ENCODE measurements at regions not wholly inside any gene's neighbourhood (a gene's known extent, or its start where the extent isn't known, plus 50 kb on each side); places are given as distances from the start of the nearest gene placed in this dataset.

DNA sequence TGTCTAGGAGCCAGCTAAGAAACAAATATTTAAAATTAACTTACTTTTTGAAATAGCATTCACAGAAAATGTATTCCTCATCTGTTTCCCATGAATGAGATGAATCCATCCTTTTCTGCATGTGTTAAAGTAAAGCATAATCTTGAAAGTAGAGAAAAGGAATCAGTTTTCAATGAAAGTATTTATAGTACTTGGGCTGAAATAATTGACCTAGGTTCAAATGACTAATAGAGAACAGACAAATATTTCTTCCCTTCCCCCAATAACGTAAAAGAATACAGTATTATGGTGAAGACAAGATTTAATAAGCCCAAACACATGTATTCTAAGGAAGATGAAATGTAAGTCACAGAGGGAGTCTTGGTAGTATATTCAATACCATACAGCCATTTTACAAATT is 403.5 kb downstream of the ZNF608 start:
- no peak overlapping the region for H3K9ac ChIP-seq (ENCODE audit: low read depth in 1 of 2, low read length in 2 of 2)
- no peaks in the 10 kb centered on the region for H3K9me3 ChIP-seq (ENCODE audit: control insufficient read depth in 2 of 2, low read length in 2 of 2)
- no peak overlapping the region for H3K27ac ChIP-seq (ENCODE audit: low read depth in 2 of 2, low read length in 2 of 2)
- no peaks in the 10 kb centered on the region for H3K4me1 ChIP-seq (ENCODE audit: control insufficient read depth in 2 of 2, insufficient read depth in 2 of 2, low read length in 2 of 2)
- H3K36me3 ChIP-seq (ENCODE audit: control insufficient read depth in 2 of 2, insufficient read depth in 2 of 2, low read length in 2 of 2), result no peaks in the 10 kb centered on the region
- no peaks in the 10 kb centered on the region for H3K27me3 ChIP-seq (ENCODE audit: control insufficient read depth in 2 of 2, insufficient read depth in 2 of 2, low read length in 2 of 2)
- H3K4me3 ChIP-seq (ENCODE audit: low read length in 2 of 2), result no peak overlapping the region

DNA sequence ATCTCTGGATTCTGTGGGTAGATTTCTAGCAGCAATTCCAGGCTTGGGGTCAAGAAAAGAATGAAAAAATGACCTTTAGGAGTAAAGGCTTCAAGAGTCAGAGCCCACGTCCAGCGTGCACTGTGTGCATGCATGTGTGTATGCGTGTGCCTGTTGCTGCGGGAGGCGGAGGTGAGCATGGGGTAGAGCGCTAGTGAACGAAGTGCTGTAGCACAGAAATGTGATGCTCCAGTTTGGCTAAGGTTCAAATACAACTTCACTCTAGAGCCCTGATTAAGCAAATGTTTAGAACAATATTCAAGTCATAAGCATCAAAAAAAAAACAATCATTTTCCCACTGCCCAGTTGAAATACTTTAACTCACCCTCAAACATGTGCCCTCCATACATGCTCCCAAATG is 403.9 kb downstream of the ZNF608 start:
- Histone ChIP-seq H3K27ac (ENCODE audit: low read depth in 2 of 2, low read length in 2 of 2) (no peak overlapping the region), H3K36me3 (ENCODE audit: control insufficient read depth in 2 of 2, insufficient read depth in 2 of 2, low read length in 2 of 2) (no peaks in the 10 kb centered on the region), H3K9ac (ENCODE audit: low read depth in 1 of 2, low read length in 2 of 2) (no peak overlapping the region), H3K9me3 (ENCODE audit: control insufficient read depth in 2 of 2, low read length in 2 of 2) (no peaks in the 10 kb centered on the region), H3K4me3 (ENCODE audit: low read length in 2 of 2) (no peak overlapping the region), H3K4me1 (ENCODE audit: control insufficient read depth in 2 of 2, insufficient read depth in 2 of 2, low read length in 2 of 2) (no peaks in the 10 kb centered on the region), H3K27me3 (ENCODE audit: control insufficient read depth in 2 of 2, insufficient read depth in 2 of 2, low read length in 2 of 2) (no peaks in the 10 kb centered on the region)

DNA sequence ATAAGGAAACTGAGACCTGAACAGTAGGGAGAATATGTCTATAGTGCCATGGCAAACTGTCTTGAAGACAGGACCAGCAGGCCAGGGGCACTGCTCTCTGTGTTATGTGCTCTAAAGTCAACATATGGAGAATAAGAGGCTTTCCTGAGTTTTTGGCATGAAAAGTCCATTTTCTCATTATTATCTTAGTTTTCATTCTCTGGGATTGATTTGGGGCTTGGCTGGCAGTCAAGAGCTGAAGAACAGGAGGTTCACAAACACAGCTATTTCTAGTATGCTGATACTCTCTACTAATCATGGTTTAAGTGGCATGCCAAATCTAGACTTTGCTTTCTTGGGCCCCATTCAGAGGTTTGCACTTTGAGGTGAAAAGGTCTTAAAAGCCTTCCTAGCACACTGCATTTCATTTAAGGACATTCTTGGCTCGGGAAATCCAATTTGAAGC is 404.4 kb downstream of the ZNF608 start:
- Histone ChIP-seq H3K9ac (ENCODE audit: low read depth in 1 of 2, low read length in 2 of 2) (no peak overlapping the region), H3K4me3 (ENCODE audit: low read length in 2 of 2) (no peak overlapping the region), H3K27me3 (ENCODE audit: control insufficient read depth in 2 of 2, insufficient read depth in 2 of 2, low read length in 2 of 2) (no peaks in the 10 kb centered on the region), H3K4me1 (ENCODE audit: control insufficient read depth in 2 of 2, insufficient read depth in 2 of 2, low read length in 2 of 2) (no peaks in the 10 kb centered on the region), H3K27ac (ENCODE audit: low read depth in 2 of 2, low read length in 2 of 2) (no peak overlapping the region), H3K9me3 (ENCODE audit: control insufficient read depth in 2 of 2, low read length in 2 of 2) (no peaks in the 10 kb centered on the region), H3K36me3 (ENCODE audit: control insufficient read depth in 2 of 2, insufficient read depth in 2 of 2, low read length in 2 of 2) (no peaks in the 10 kb centered on the region)

DNA sequence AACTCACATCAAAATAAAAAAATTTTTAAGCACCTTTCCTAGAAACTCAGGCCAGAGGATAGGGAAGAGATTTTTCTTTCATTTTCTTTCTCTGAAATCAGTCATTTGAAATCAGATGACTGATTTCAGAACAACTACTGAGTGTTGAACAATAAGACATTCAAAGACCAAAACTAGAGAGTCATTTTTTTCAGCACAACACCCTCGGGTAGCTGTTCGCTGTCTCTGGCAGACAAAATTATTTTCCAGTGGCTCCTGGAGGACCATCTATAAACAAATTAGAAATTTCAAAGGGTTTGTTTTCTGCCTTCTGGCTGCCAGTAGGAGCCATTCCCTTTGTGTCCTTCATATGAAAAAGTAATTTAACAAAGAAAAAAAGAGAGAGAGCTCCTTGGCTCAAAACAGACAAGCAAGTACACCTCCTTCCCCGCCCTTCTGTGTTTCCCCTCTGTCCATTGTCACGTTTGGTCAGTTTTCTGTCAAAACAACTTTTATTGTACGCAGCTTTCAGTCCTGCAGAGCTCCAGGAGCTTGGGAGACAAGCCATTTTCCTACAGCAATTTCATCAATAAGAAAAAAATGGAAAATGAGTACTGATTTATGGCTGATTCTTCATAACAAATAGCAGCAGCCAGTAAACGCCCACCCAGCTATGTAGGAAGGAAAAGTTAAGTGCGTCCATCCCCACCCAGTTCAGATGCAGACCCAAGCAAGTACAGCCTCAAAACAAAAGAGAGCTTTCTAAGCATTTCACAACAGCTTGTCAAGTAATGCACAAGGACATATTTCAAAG is 405.2 kb downstream of the ZNF608 start:
- no peaks in the 10 kb centered on the region for H3K9me3 ChIP-seq (ENCODE audit: control insufficient read depth in 2 of 2, low read length in 2 of 2)
- H3K27me3 ChIP-seq (ENCODE audit: control insufficient read depth in 2 of 2, insufficient read depth in 2 of 2, low read length in 2 of 2), result no peaks in the 10 kb centered on the region
- no peak overlapping the region for H3K9ac ChIP-seq (ENCODE audit: low read depth in 1 of 2, low read length in 2 of 2)
- no peak overlapping the region for H3K4me3 ChIP-seq (ENCODE audit: low read length in 2 of 2)
- H3K36me3 ChIP-seq (ENCODE audit: control insufficient read depth in 2 of 2, insufficient read depth in 2 of 2, low read length in 2 of 2), result no peaks in the 10 kb centered on the region
- H3K4me1 ChIP-seq (ENCODE audit: control insufficient read depth in 2 of 2, insufficient read depth in 2 of 2, low read length in 2 of 2), result no peaks in the 10 kb centered on the region
- no peak overlapping the region for H3K27ac ChIP-seq (ENCODE audit: low read depth in 2 of 2, low read length in 2 of 2)

DNA sequence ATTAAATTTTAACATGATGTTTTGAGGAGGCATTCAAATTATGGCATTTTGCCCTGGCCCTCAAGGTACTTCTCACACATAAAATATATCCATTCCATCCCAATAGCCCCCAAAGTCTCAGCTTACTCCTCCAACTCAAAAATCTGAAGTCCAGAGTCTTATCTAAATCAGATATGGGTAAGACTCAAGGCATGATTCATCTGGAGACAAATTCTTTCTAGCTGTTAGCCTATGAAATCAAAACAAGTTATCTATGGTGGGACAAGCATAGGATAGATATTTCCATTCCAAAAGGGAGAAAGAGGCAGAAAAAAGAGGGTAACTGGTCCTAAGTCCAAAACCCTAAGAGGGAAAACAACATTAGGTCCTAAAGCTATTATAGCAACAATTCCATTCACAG is 408.4 kb downstream of the ZNF608 start:
- H3K27me3 ChIP-seq (ENCODE audit: control insufficient read depth in 2 of 2, insufficient read depth in 2 of 2, low read length in 2 of 2), result no peaks in the 10 kb centered on the region
- H3K9me3 ChIP-seq (ENCODE audit: control insufficient read depth in 2 of 2, low read length in 2 of 2), result no peaks in the 10 kb centered on the region
- no peak overlapping the region for H3K9ac ChIP-seq (ENCODE audit: low read depth in 1 of 2, low read length in 2 of 2)

DNA sequence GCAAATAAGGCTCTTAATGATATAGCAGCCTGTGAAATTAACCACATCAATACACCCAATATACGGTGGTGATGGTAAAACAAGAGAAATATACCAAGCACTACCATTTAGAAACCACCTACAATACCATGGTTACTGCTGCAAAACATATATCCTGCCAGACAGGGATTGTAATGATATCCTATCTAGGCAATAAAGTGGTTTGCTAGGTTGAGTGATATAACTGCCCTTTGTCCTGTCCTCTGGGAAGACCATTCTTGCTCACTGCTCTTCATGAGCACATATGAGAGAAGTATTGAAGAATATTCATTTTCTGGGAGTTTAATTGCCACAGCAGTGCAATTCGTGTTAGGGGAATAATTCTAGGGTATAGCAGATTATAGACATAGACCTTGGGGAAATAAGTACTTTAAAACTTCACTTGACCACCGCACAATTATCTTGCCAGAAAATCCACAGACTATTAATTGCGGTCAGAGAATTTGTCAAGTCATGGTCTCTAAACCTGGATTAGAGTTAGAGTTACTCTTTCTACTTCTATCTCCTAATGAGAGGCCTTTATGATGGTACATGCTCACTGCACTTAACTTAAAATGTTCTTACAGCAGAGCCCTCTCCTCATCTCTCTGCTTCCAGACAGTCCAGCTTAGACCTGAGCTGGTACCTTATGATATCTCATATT is 413.0 kb downstream of the ZNF608 start:
- Histone ChIP-seq H3K27me3 (ENCODE audit: control insufficient read depth in 2 of 2, insufficient read depth in 2 of 2, low read length in 2 of 2) (no peaks in the 10 kb centered on the region), H3K4me3 (ENCODE audit: low read length in 2 of 2) (no peak overlapping the region), H3K9ac (ENCODE audit: low read depth in 1 of 2, low read length in 2 of 2) (no peak overlapping the region), H3K27ac (ENCODE audit: low read depth in 2 of 2, low read length in 2 of 2) (no peak overlapping the region), H3K36me3 (ENCODE audit: control insufficient read depth in 2 of 2, insufficient read depth in 2 of 2, low read length in 2 of 2) (no peaks in the 10 kb centered on the region), H3K9me3 (ENCODE audit: control insufficient read depth in 2 of 2, low read length in 2 of 2) (no peaks in the 10 kb centered on the region), H3K4me1 (ENCODE audit: control insufficient read depth in 2 of 2, insufficient read depth in 2 of 2, low read length in 2 of 2) (peaks cover 0 to 6% of the 10 kb centered on the region in 2 donors)

More for the DNA sequence above, 408.4 kb downstream of the ZNF608 start:
- peaks cover 0 to 6% of the 10 kb centered on the region in 2 donors for H3K4me1 ChIP-seq (ENCODE audit: control insufficient read depth in 2 of 2, insufficient read depth in 2 of 2, low read length in 2 of 2)
- no peak overlapping the region for H3K4me3 ChIP-seq (ENCODE audit: low read length in 2 of 2)
- no peaks in the 10 kb centered on the region for H3K36me3 ChIP-seq (ENCODE audit: control insufficient read depth in 2 of 2, insufficient read depth in 2 of 2, low read length in 2 of 2)
- no peak overlapping the region for H3K27ac ChIP-seq (ENCODE audit: low read depth in 2 of 2, low read length in 2 of 2)

DNA sequence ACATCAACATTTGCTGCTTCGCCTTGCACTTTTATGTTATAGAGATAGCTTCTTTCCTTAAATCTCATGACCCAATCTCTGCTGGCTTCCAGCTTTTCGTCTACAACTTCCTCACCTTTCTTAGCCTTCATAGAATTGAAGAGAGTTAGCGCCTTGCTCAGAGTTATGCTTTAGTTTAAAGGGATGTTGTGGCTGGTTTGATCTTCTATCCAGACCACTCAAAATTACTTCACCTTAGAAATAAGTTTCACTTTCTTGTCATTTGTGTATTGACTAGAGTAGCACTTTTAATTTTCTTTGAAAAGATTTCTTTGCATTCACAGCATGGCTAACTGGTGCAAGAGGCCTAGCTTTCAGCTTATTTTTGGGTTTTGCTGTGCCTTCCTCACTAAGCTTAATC is 414.2 kb downstream of the ZNF608 start:
- H3K4me3 ChIP-seq (ENCODE audit: low read length in 2 of 2), result no peak overlapping the region
- H3K27ac ChIP-seq (ENCODE audit: low read depth in 2 of 2, low read length in 2 of 2), result no peak overlapping the region
- H3K9ac ChIP-seq (ENCODE audit: low read depth in 1 of 2, low read length in 2 of 2), result no peak overlapping the region
- H3K9me3 ChIP-seq (ENCODE audit: control insufficient read depth in 2 of 2, low read length in 2 of 2), result no peaks in the 10 kb centered on the region
- H3K36me3 ChIP-seq (ENCODE audit: control insufficient read depth in 2 of 2, insufficient read depth in 2 of 2, low read length in 2 of 2), result no peaks in the 10 kb centered on the region
- no peaks in the 10 kb centered on the region for H3K27me3 ChIP-seq (ENCODE audit: control insufficient read depth in 2 of 2, insufficient read depth in 2 of 2, low read length in 2 of 2)
- peaks cover 0 to 6% of the 10 kb centered on the region in 2 donors for H3K4me1 ChIP-seq (ENCODE audit: control insufficient read depth in 2 of 2, insufficient read depth in 2 of 2, low read length in 2 of 2)

DNA sequence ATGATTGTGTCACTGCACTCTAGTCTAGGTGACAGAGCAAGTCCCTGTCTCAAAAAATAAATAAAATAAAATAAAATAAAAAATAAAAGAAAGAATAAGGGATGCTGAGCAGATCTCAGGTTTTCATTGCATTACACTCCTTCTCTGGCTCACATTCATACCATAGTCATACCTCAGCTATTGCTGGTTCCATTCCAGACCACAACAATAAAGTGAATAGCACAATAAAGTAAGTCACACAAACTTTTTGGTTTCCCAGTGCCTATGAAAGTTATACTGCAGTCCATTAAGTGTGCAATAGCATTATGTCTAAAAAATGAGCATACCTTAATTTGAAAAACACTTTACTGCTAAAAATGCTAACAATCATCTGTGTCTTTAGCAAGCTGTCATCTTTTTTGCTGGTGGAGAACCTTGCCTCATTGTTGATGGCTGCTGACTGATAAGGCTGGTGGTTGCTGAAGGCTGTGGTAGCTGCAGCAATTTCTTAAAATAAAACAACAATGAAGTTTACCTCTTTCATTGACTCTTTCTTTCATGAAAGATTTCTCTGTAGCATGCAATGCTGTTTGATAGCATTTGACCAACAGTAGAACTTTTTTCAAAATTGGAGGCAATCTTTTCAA is 415.7 kb downstream of the ZNF608 start:
- no peaks in the 10 kb centered on the region for H3K9me3 ChIP-seq (ENCODE audit: control insufficient read depth in 2 of 2, low read length in 2 of 2)
- no peak overlapping the region for H3K27ac ChIP-seq (ENCODE audit: low read depth in 2 of 2, low read length in 2 of 2)
- H3K27me3 ChIP-seq (ENCODE audit: control insufficient read depth in 2 of 2, insufficient read depth in 2 of 2, low read length in 2 of 2), result no peaks in the 10 kb centered on the region
- no peak overlapping the region for H3K9ac ChIP-seq (ENCODE audit: low read depth in 1 of 2, low read length in 2 of 2)
- H3K36me3 ChIP-seq (ENCODE audit: control insufficient read depth in 2 of 2, insufficient read depth in 2 of 2, low read length in 2 of 2), result no peaks in the 10 kb centered on the region
- no peak overlapping the region for H3K4me3 ChIP-seq (ENCODE audit: low read length in 2 of 2)
- H3K4me1 ChIP-seq (ENCODE audit: control insufficient read depth in 2 of 2, insufficient read depth in 2 of 2, low read length in 2 of 2), result peaks cover 0 to 6% of the 10 kb centered on the region in 2 donors

DNA sequence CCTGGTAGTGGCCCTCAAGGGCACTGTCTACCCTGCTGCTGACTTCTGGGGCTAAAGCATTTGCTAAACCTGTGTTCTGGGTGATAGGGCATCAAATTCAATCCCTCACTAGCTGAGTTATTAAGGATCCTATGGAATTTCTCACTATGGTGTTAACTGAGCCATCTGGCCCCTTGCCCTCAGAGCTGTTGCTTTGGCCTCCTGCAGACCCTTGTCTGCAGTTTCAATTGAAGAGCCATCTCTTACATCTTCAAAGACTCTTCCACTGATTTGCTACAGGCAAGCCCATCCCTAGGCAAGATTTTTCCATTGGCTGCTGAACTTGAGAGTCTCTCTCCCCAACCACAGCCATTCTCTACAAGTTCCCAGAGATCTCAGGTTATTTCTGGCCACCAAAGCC is 418.2 kb downstream of the ZNF608 start:
- no peaks in the 10 kb centered on the region for H3K27me3 ChIP-seq (ENCODE audit: control insufficient read depth in 2 of 2, insufficient read depth in 2 of 2, low read length in 2 of 2)
- H3K36me3 ChIP-seq (ENCODE audit: control insufficient read depth in 2 of 2, insufficient read depth in 2 of 2, low read length in 2 of 2), result no peaks in the 10 kb centered on the region
- peaks cover 0 to under 1% of the 10 kb centered on the region in 2 donors for H3K4me1 ChIP-seq (ENCODE audit: control insufficient read depth in 2 of 2, insufficient read depth in 2 of 2, low read length in 2 of 2)
- H3K9me3 ChIP-seq (ENCODE audit: control insufficient read depth in 2 of 2, low read length in 2 of 2), result no peaks in the 10 kb centered on the region
- no peak overlapping the region for H3K27ac ChIP-seq (ENCODE audit: low read depth in 2 of 2, low read length in 2 of 2)
- H3K4me3 ChIP-seq (ENCODE audit: low read length in 2 of 2), result no peak overlapping the region
- H3K9ac ChIP-seq (ENCODE audit: low read depth in 1 of 2, low read length in 2 of 2), result no peak overlapping the region

DNA sequence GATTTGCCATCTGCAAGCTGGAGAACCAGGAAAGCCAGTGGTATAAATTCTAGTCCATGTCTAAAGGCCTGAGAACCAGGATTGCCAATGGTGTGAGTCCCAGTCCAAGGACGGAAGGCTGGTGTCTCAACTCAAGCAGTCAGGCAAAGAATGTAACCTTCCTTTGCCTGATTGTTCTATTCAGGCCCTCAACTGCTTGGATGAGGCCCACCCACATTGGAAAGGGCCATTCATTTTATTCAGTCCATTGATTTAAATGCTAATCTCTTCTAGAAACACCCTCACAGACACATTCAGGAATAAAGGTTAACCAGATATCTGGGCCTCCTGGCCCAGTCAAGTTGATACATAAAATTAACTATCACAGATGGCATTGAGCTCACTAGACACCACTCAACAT is 427.8 kb downstream of the ZNF608 start:
- Histone ChIP-seq H3K9me3 (ENCODE audit: control insufficient read depth in 2 of 2, low read length in 2 of 2) (no peaks in the 10 kb centered on the region), H3K27ac (ENCODE audit: low read depth in 2 of 2, low read length in 2 of 2) (no peak overlapping the region), H3K36me3 (ENCODE audit: control insufficient read depth in 2 of 2, insufficient read depth in 2 of 2, low read length in 2 of 2) (no peaks in the 10 kb centered on the region), H3K4me1 (ENCODE audit: control insufficient read depth in 2 of 2, insufficient read depth in 2 of 2, low read length in 2 of 2) (no peaks in the 10 kb centered on the region), H3K4me3 (ENCODE audit: low read length in 2 of 2) (no peak overlapping the region), H3K27me3 (ENCODE audit: control insufficient read depth in 2 of 2, insufficient read depth in 2 of 2, low read length in 2 of 2) (no peaks in the 10 kb centered on the region), H3K9ac (ENCODE audit: low read depth in 1 of 2, low read length in 2 of 2) (no peak overlapping the region)

All from mucosa of rectum (tissue), 2 donors.